Calu3 (cell line): ENCODE measurements at regions not wholly inside any gene's neighbourhood (a gene's known extent, or its start where the extent isn't known, plus 50 kb on each side); places are given as distances from the start of the nearest gene placed in this dataset.

Experiments used
- BruUV-seq: library from RNA; stranded (reverse); fragments of 400-500 nt; replicated peaks from 2 replicates; lab custom pipeline; 2021; lab: Mats Ljungman, UMichigan
- CTCF ChIA-PET: fragments of 300-600 bp; sonication (Branson Sonifier 250); formaldehyde crosslinking; loops from one replicate; lab custom pipeline; 2022; ENCODE audit warnings: antibody characterized with exemption; lab: Charles Lee
- DNase-seq: peaks from one replicate; pipeline ENCODE4 v3.0.0; 2022
- H3K27ac Mint-ChIP-seq: one replicate; pipeline ENCODE4 v1.8.0; 2022; ENCODE audit warnings: mixed read lengths; ENCODE audit not compliant: unreplicated experiment
- H3K27me3 Mint-ChIP-seq: one replicate; pipeline ENCODE4 v1.8.0; 2022; ENCODE audit warnings: mixed read lengths; ENCODE audit not compliant: unreplicated experiment
- H3K36me3 Mint-ChIP-seq: one replicate; pipeline ENCODE4 v1.8.0; 2022; ENCODE audit warnings: mild to moderate bottlenecking, moderate library complexity, mixed read lengths; ENCODE audit not compliant: insufficient read depth, unreplicated experiment
- H3K4me1 Mint-ChIP-seq: one replicate; pipeline ENCODE4 v1.8.0; 2022; ENCODE audit warnings: mild to moderate bottlenecking, low read depth, mixed read lengths; ENCODE audit not compliant: unreplicated experiment
- H3K4me3 Mint-ChIP-seq: one replicate; pipeline ENCODE4 v1.8.0; 2022; ENCODE audit warnings: mild to moderate bottlenecking, low read depth, moderate library complexity, mixed read lengths; ENCODE audit not compliant: unreplicated experiment
- H3K9me3 Mint-ChIP-seq: one replicate; pipeline ENCODE4 v1.8.0; 2022; ENCODE audit warnings: low read depth, mixed read lengths; ENCODE audit not compliant: unreplicated experiment
- intact Hi-C: fragments of 100-400 bp; cut with micrococcal nuclease; formaldehyde crosslinking; loops from one replicate; pipeline ENCODE4 v1.10.0; 2022; ENCODE audit not compliant: unreplicated experiment
- TF ChIP-seq, protein P1 (sequence below): fragments of 200-600 bp; IDR thresholded peaks from one replicate; pipeline ENCODE4 v1.8.0; 2022; ENCODE audit warnings: antibody characterized with exemption; ENCODE audit not compliant: unreplicated experiment

GRCh38 chr3:99352811-99353210, 285.6 kb upstream of the COL8A1 start:
- H3K4me1 Mint-ChIP-seq, result no peaks in the 10 kb centered on the region
- H3K9me3 Mint-ChIP-seq, result no peaks in the 10 kb centered on the region
- BruUV-seq, result no TSS peak
- CTCF ChIA-PET, result no interaction called here
- H3K27me3 Mint-ChIP-seq, result no peaks in the 10 kb centered on the region
- H3K4me3 Mint-ChIP-seq, result no peak overlapping the region
- H3K27ac Mint-ChIP-seq, result no peak overlapping the region
- no peaks in the 10 kb centered on the region for H3K36me3 Mint-ChIP-seq
- TF ChIP-seq, protein P1, sequence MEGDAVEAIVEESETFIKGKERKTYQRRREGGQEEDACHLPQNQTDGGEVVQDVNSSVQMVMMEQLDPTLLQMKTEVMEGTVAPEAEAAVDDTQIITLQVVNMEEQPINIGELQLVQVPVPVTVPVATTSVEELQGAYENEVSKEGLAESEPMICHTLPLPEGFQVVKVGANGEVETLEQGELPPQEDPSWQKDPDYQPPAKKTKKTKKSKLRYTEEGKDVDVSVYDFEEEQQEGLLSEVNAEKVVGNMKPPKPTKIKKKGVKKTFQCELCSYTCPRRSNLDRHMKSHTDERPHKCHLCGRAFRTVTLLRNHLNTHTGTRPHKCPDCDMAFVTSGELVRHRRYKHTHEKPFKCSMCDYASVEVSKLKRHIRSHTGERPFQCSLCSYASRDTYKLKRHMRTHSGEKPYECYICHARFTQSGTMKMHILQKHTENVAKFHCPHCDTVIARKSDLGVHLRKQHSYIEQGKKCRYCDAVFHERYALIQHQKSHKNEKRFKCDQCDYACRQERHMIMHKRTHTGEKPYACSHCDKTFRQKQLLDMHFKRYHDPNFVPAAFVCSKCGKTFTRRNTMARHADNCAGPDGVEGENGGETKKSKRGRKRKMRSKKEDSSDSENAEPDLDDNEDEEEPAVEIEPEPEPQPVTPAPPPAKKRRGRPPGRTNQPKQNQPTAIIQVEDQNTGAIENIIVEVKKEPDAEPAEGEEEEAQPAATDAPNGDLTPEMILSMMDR, result no peak
- no peak for DNase-seq
- intact Hi-C loops, result no loop called here

GRCh38 chr3:99351122-99351521, 287.3 kb upstream of the COL8A1 start:
- CTCF ChIA-PET, result no interaction called here
- no peaks in the 10 kb centered on the region for H3K9me3 Mint-ChIP-seq
- H3K36me3 Mint-ChIP-seq, result no peaks in the 10 kb centered on the region
- H3K27me3 Mint-ChIP-seq, result no peaks in the 10 kb centered on the region
- intact Hi-C loops, result no loop called here
- no peak overlapping the region for H3K4me3 Mint-ChIP-seq
- BruUV-seq, result no TSS peak
- H3K4me1 Mint-ChIP-seq, result no peaks in the 10 kb centered on the region
- TF ChIP-seq, protein P1, result no peak
- no peak overlapping the region for H3K27ac Mint-ChIP-seq
- DNase-seq, result no peak

DNA sequence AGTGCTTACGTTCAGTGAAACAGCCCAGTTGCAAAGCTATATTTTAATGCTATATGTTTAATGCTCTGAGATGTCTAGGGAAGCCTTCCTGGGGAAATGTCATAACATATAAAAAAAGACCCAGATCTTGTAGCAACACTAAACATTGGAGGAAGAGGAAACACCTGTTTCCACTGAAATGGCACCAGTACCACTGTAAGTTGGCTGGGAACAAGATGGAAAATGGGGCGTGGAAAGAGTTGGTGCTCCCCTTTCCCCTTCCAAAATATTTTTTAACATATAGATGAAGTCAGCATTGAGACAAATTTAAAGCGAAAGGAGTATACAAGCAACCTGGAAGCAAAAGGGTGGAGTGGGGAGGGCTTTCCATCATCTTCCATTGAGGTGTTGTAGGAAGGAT, 289.9 kb upstream of the COL8A1 start:
- TF ChIP-seq, protein P1, result no peak
- no peaks in the 10 kb centered on the region for H3K4me1 Mint-ChIP-seq
- H3K4me3 Mint-ChIP-seq, result no peak overlapping the region
- no peaks in the 10 kb centered on the region for H3K27me3 Mint-ChIP-seq
- BruUV-seq, result no TSS peak
- CTCF ChIA-PET, result no interaction called here
- no peak overlapping the region for H3K27ac Mint-ChIP-seq
- no peaks in the 10 kb centered on the region for H3K36me3 Mint-ChIP-seq
- H3K9me3 Mint-ChIP-seq, result no peaks in the 10 kb centered on the region
- intact Hi-C loops, result no loop called here
- DNase-seq, result no peak

- H3K4me3 Mint-ChIP-seq, result no peak overlapping the region
- intact Hi-C loops, result no loop called here
- no peaks in the 10 kb centered on the region for H3K27me3 Mint-ChIP-seq
- H3K4me1 Mint-ChIP-seq, result no peaks in the 10 kb centered on the region
- no peaks in the 10 kb centered on the region for H3K9me3 Mint-ChIP-seq
- no peak overlapping the region for H3K27ac Mint-ChIP-seq
- no TSS peak for BruUV-seq
- CTCF ChIA-PET, result no interaction called here
- no peak for DNase-seq
- TF ChIP-seq, protein P1, result no peak
- H3K36me3 Mint-ChIP-seq, result no peaks in the 10 kb centered on the region
Measured at GRCh38 chr3:99344216-99344615, 294.2 kb upstream of the COL8A1 start.
